ENCODE measurements at regions not wholly inside any gene's neighbourhood (a gene's known extent, or its start where the extent isn't known, plus 50 kb on each side); places are given as distances from the start of the nearest gene placed in this dataset.
"Not testable (repeated sequence)": the region's sequence is repeated elsewhere in the genome, so short reads cannot be mapped to it uniquely, and the experiment has no call there.

DNA sequence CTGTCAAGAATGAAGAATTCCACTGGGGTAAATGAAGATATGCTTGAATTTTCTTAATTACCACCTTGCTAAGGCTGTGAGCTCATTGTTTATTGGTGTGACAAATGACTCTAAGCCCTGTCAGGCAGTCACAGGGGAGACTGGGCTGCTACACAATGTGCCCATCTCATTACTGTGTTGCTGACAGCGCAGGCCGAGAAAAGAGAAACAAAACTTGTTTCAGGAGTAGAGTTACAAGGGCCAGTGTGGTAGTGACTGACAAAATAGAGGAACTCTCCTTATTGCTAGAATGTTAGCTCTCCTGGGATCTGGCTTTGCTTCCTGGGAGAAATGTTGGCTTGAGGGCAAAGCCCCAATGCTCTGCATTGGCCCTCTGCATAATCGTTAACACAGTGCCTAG lies 130.4 kb upstream of the CRBN start:
- DNase-seq = no peak

DNA sequence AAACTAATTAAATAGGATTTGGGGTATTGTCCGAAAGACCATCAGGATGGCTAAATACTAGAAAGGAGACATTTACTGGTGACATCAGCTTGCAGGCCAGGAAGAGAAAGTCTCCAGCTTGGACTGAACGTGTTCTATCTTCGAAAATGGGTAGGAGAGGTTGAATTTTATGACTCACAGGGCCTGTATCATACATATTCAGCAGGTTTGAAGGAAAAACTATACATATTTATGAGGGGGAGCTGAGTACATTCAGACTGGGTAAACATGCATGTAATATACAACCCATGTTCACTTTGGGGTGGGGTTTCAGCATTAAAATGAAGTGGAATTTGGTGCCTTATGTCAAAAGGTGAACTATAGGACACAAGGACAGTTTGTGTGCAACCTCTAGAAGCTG lies 129.3 kb upstream of the CRBN start:
- no peak for DNase-seq

DNA sequence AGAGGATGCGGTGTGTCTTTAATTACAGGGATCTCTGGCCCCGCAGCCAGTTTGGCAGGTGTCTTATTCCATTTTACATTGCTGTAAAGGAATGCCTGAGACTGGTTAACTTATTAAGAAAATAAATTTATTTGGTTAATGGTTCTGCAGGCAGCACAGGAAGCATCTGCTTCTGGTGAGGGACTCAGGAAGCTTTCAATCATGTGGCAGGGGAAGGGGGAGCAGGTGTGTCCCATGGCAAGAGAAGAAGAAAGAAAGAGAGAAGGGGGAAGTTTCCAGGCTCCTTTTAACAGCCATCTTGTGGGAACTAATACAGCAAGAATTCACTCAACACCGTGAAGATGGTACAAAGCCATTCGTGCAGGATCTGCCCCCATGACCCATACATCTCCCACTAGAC lies 128.0 kb upstream of the CRBN start:
- DNase-seq = no peak

- DNase-seq = no peak
Measured at GRCh38 chr3:3305841-3306240, 126.3 kb upstream of the CRBN start.

- DNase-seq = no peak
Measured at GRCh38 chr3:3305084-3305483, 125.6 kb upstream of the CRBN start.

- DNase-seq = no peak
Measured at GRCh38 chr3:3303636-3304035, 124.1 kb upstream of the CRBN start.

- no peak for DNase-seq
Measured at GRCh38 chr3:3302964-3303363, 123.5 kb upstream of the CRBN start.

GRCh38 chr3:3301476-3301875 lies 122.0 kb upstream of the CRBN start:
- DNase-seq = no peak

GRCh38 chr3:3296979-3297381 lies 117.5 kb upstream of the CRBN start:
- DNase-seq = no peak

DNA sequence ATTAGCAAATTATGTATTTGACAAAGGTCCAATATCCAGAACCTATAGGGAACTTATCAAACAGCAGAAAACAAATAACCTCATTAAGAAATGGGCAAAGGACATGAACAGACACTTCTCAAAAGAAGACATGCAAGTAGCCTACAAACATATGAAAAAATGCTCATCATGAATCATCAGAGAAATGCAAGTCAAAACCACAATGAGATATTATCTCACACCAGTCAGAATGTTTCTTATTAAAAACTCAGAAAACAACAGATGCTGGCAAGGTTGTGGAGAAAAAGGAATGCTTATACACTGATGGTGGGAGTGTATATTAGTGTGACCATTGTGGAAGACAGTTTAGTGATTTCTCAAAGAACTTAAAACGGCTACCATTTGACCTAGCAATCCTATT lies 116.1 kb upstream of the CRBN start:
- DNase-seq = no peak

- not testable (repeated sequence) for DNase-seq
Measured at GRCh38 chr3:3291756-3292283, 112.3 kb upstream of the CRBN start.

GRCh38 chr3:3288255-3288654 lies 108.8 kb upstream of the CRBN start:
- no peak for DNase-seq

DNA sequence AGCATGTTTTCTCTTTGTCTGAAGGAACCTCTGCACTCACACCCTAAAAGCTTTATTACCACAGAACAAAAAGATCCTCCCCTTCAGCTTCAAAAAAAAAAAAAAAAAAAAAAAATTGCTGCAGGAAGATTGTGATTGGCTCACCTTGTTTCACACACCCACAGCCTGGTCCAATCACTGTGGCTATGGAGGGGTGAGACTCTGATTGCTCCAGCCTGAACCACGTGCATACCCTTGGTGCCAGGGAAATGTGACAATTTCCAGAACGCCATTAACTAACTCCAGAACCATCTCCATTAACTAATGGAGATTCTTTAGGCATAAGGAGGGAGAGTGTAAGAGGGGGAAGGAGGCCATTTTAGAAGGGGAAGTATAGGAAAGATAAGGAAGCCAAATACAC lies 106.5 kb upstream of the CRBN start:
- no peak for DNase-seq

- DNase-seq = no peak
Measured at GRCh38 chr3:3281024-3281423, 101.5 kb upstream of the CRBN start.

- no peak for DNase-seq
Measured at GRCh38 chr3:3280396-3280795, 100.9 kb upstream of the CRBN start.

GRCh38 chr3:3278073-3278472 lies 98.6 kb upstream of the CRBN start:
- no peak for DNase-seq

- DNase-seq = no peak
Measured at GRCh38 chr3:3276630-3277029, 97.1 kb upstream of the CRBN start.

DNA sequence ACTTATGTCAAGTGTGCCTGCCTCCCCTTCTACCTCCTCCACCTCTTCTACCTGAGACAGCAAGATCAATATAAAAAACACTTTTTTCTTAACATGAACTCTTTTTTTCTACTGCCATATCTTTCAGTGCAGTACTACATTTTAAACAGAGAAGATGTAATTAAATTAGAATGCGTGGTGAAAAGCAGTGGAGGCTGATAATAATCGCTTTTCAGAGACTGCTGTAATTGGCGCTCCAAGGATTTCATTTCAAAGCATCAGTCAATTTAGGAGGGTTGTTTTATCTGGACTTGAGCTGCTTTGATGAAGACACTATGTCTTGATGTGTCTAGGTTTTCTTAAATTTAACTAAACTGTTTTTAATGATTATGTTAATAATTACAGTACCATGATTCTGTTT lies 85.3 kb upstream of the CRBN start:
- no peak for DNase-seq

GRCh38 chr3:3260870-3261269 lies 81.4 kb upstream of the CRBN start:
- DNase-seq = no peak

DNA sequence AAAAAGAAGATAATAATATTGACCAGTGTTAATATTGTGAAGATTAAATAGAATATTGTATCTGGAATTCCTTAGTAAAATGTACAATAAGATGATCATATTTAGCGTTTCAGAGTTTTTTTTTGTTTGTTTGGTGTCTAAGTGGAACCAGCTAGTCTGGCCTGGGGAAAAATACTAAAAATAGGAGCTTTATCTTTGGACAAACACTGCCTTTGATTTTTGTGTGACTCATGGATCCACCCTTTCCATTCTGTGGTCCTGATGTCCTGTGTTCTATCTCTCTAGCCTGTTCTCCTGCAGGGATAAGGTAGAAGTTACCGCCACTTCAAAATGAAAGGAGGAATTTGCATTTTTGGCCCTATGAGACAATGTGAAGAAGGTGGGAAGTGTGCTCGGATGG lies 79.7 kb upstream of the CRBN start:
- no peak for DNase-seq

GRCh38 chr3:3258281-3258680 lies 78.8 kb upstream of the CRBN start:
- no peak for DNase-seq

GRCh38 chr3:3241596-3241995 lies 62.1 kb upstream of the CRBN start:
- no peak for DNase-seq

DNA sequence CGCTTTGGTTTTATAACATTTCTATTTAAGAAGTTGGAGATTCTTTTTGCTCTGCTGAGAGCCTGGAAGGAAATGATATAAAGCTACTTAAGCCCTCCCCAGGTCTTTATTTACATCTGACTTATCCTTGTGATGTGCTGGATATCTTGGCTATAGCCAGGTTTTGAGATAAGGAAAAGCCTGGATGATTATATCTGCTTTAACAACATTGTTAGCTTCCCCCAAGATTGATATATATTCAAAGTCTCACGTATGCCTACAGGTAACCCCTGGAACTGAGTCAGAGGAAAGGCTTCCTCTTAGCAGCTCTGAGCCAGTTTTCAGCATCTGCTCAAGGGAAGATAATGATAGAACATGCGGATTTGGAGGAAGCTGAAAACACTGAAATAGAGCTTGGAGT lies 61.5 kb upstream of the CRBN start:
- no peak for DNase-seq

DNA sequence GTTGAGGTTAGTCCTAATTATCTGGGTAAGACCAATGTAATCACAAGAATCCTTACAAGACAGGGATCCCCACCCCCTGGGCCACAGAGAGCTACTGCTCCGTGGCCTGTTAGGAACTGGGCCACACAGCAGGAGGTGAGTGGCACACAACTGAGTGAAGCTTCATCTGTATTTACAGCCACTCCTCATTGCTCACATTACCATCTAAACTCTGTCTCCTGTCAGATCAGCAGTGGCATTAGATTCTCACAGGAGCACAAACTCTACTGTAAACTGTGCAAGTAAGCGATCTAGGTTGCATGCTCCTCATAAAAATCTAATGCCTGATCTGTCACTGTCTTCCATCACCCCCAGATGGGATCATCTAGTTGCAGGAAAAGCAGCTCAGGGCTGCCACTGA lies 58.5 kb upstream of the CRBN start:
- DNase-seq = no peak

DNA sequence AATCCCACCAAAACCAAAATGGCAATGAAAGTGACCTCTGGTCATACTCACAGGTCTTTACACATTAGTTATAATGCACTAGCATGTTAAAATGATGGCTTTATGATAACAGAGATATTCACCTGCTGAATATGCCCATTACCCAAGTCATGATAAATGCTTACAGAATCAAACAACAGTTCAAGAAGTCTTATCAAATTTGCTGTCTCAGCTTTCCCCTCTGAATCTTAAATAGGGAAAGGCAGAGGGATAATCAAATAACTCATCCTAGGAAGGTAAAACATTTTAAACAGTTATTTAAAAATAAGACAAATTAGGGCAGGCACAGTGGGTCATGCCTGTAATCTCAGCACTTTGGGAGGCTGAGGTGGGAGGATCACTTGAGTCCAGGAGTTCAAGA lies 52.8 kb upstream of the CRBN start:
- no peak for DNase-seq
